ENCODE measurements at regions not wholly inside any gene's neighbourhood (a gene's known extent, or its start where the extent isn't known, plus 50 kb on each side); places are given as distances from the start of the nearest gene placed in this dataset.

DNA sequence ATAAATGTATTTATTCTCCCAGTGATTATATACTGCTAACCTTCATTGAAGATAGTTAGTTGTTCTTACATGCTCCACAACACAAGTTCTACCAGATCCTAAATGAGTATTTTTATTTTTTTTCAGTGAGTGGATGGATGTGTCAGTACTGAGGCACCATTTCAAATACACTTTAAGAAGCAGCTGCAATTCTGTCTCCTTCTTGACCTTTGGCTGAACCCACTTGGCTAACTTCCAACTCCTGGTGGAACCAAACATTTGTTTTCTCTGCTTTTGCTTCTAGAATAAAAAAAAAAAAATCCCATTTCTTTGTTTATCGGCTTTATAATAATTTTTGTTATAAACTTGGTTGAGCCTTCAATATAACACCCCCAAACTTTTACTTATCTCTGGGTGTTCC, 458.3 kb upstream of the MAP3K7 start:
- no peak for FAIRE-seq
- no peak for DNase-seq (ENCODE audit: extremely low spot score, insufficient read length, low read depth)

DNA sequence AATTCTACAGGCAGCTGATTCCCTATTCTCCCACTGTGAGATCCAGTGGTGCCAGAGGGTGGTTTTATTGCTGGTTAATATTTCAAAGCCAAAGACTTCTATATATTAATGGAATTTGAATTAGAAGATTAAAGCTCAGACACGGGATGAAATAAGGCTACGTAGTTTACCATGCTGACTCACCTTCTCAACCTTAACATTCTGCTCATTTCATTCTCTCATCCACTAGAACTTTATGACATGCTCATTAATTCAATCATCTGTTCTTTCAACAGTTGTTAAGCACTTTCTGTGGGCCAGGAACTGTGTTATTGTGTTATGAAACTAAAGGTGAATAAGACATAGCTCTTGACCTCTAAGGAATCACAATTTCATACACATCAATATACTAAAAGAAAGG, 456.9 kb upstream of the MAP3K7 start:
- DNase-seq (ENCODE audit: extremely low spot score, insufficient read length, low read depth) (no peak), FAIRE-seq (no peak)

DNA sequence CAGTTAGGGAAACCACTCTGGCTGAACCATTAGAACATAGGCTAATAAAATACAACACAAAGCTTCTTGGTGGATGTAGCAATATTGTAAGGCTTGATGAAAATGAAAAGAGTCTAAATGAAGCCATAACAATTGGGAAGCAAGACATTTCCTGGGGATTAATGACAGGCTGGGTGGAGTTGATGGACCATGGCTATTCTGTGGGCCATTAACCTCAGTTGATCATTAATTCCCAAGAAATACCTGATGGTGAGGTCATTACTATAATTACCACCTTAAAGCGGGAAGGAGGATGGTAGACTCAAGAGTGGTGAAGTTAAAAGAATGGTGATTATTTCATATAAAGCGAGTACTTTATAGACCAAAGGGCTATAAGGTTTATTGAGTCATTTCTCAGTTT, 455.8 kb upstream of the MAP3K7 start:
- DNase-seq (ENCODE audit: extremely low spot score, insufficient read length, low read depth) (no peak), FAIRE-seq (no peak)

DNA sequence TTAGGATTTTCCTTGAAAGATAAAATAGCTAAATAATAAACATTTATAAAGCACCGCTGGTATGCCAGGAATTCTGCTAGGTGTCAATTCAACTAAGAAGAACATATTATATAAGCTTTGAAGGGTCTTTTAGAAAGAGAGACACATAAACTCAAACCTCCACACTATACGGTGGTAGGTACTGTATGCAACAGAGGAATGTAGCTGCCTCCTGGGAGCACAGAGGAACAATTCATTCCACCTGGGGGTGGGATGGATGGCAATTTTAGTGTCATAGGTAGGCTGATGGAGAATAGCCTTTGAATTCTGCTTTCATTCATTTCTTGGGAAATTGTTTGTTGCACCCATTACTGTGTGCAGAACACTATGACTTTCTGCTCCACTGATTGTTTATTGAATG, 447.1 kb upstream of the MAP3K7 start:
- FAIRE-seq = no peak
- DNase-seq (ENCODE audit: extremely low spot score, insufficient read length, low read depth) = no peak

DNA sequence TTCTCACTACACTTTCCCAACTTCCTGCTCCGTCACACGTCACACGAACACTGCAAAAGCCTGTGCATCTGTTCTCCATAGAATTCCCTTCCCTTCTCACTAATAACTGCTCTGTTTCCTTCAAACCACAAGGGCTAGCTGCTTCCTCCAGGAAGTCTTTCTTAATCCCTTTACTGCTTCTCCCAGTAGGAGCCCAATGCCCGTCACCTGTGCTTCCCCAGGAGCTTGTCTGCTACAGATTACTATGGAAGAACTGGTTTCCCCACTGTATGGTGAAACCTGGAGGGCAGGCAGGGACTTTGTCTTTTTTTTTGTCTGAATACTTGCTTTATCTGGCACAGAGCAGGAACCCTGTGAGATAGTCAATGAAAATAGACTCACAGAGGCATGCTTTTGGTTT, 444.7 kb upstream of the MAP3K7 start:
- FAIRE-seq (no peak), DNase-seq (ENCODE audit: extremely low spot score, insufficient read length, low read depth) (no peak)

DNA sequence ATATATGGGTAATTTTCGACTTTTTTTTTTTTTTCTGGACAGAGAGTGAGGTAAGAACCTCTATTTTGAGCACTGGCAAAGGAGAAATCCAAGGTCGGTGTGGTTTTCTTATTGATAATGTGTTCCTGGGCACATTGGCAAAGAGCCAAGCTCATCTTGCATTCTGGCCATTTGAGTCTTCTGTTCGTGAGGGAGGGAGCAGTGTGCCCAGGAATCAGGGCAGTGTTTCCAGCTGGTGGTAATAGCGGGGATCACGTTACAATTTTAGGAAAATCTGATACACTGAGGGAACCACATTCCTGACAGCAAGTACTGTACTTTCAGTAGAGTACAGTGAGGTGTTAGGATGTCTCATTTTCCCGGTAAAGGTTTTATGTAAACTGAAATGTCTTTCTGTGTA, 442.3 kb upstream of the MAP3K7 start:
- DNase-seq (ENCODE audit: extremely low spot score, insufficient read length, low read depth) (no peak), FAIRE-seq (no peak)

DNA sequence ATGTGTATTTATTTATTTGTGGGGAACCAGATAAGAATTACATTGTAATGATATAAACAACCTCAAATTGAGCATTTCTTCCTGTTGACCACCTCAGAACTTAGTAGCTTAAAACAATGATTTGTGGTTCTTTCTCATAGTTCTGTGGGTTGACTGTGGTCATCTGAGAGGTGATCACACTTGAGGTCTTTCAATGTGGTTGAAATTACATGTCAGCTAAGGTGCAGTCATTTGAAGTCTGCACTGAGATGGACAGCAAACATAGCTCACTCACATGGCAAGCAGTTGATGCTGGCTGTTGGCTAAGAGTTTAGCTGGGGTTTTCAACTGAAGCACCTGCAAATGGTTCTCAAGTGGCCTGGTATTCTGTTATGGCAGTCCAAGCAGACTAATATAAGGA, 436.7 kb upstream of the MAP3K7 start:
- no peak for FAIRE-seq
- no peak for DNase-seq (ENCODE audit: extremely low spot score, insufficient read length, low read depth)

DNA sequence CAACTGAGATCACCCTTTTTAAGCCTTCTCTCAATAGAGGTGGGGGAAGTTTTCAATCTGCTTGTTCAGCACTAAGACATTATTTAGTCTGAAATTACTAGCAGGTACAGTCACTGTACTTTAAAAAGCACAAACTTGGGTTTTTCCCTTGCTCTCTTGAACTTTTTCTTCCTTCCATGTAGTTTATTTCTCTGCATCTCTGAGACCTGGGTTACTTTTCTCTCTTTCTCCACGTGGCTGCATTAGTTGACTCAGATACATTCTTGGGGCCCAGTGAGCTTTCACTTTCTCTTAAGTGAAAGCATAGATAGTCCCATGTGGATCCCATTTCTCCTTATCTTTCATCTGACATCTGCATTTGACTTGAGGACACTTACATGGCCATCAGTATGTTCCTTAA, 433.9 kb upstream of the MAP3K7 start:
- FAIRE-seq = peak; percentile 33
- no peak for DNase-seq (ENCODE audit: extremely low spot score, insufficient read length, low read depth)

DNA sequence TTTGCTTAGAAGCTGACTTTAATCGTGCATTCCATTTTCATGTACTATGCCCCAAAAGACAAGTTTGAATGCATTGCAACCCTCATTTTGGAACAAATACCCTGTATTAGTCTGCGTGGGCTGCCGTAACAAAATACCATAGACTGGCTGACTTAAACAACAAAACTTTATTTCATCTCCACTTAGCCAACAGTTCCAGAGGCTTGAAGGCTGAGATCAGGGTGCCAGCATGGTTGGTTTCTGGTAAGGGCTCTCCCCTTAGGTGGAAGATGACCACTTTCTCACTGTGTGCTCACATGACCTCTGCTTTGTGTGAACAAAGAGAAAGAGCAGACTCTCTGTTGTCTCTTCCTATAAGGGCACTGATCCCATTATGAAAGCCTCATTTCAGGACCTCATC, 431.7 kb upstream of the MAP3K7 start:
- DNase-seq (ENCODE audit: extremely low spot score, insufficient read length, low read depth) (no peak), FAIRE-seq (no peak)

DNA sequence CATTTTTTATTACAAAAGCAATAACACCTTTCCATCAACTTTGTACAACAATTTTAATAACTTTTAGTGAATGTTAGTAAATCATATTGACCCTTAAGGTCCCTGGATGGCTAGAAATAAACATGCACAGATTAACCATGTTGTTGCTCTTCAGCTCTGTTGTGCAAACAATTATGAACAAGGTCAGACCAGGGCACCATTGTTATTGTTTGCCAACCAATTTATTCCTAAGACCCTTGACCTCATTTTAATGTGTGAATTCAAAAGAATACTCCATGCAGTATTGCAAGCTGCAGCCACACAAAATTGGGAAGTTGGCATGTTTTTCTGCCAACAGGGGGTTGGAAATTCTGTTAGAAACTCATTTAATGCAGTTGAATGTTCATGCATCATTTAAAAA, 426.6 kb upstream of the MAP3K7 start:
- DNase-seq (ENCODE audit: extremely low spot score, insufficient read length, low read depth) (no peak), FAIRE-seq (no peak)

DNA sequence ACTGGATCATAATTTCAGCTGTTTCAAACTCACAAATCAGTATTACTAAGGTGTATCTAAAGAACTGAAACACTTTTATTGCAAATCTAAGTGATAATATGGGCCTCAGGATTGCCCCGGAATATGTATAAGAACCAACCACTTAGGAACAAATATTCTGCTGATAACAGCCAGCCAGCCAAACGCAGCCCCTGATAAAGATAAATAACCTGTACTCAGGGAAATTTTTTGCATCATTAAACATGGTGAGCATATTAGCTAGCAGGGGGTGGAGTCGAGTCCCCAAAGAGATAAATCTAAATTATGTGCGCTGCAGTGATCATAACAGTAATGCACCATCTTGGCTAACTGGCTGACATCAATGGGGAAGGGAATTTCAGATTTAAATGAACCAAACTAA, 410.2 kb upstream of the MAP3K7 start:
- FAIRE-seq (no peak), DNase-seq (ENCODE audit: extremely low spot score, insufficient read length, low read depth) (no peak)

DNA sequence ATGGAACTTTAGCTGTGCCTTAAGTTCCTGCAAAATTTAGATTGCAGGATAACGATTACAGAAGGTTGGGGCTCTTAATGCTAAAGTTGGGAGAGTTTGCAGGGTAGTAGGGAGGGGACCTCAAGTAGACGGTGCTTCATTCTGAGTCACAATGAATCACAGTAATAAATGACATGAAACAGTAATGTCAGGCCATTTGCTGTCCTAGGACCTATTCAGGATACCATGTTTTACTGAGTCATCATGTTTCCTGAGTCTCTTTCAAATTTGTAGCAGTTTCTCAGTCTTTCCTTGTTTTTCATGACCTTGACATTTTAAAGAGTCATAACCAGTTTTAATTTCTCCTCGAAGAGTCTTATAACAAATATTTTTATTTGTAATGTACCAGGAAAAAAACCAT, 406.9 kb upstream of the MAP3K7 start:
- FAIRE-seq = no peak
- no peak for DNase-seq (ENCODE audit: extremely low spot score, insufficient read length, low read depth)

DNA sequence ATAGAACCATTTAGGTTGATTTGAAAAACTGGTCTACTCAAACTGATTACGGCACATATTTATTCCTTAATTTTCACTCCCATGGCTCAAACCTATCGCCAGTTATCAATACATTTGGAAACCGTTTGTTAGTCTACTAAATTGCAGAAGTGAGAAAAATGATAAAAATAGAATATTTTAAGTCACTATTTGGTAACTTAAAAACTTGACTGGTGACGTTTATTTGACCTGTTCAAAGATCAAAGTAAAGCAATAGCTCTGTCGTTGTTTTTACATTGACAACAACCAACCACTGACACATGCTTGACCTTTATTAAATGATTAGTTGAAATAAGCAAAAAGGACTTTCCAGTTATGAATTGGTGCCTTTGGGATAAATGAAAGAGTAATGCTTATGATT, 402.9 kb upstream of the MAP3K7 start:
- FAIRE-seq = no peak
- DNase-seq (ENCODE audit: extremely low spot score, insufficient read length, low read depth) = no peak

DNA sequence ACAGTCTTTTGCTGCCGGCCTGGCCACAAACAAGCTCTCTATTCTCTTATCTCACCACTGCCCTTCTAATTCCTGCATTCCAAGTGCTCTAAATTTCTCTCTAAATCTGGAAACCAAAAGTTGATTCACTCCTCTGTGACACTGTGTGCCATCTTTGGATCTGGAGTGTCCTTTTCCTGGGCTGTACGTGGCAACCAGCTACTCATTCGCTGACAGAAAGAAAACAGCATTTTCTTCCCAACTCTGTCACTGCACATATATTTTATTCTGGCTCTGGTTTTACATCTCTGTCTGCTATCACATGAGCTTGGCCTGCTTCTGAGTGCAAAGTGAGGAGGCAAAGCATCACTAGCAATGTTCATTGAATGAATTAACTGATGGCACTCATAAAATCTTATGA, 397.2 kb upstream of the MAP3K7 start:
- FAIRE-seq = no peak
- no peak for DNase-seq (ENCODE audit: extremely low spot score, insufficient read length, low read depth)

DNA sequence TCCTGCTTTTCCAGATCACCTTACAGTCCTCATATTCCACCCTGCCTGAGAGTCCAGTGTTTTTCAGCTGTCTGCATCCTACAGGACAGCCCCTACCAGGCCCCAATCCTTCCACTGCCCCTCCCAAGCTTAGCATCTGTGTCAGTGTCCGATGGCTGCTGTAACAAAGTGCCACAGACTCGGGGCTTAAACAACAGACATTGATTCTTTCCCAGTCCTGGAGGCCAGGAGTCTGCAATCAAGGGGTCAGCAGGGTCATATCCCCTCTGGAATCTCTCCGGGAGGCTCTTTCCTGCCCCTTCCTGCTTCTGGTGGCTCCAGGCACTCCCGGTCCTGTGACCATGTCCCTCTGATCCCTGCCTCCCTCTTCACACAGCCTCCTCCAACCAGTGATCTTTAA, 396.6 kb upstream of the MAP3K7 start:
- DNase-seq (ENCODE audit: extremely low spot score, insufficient read length, low read depth) (no peak), FAIRE-seq (no peak)

DNA sequence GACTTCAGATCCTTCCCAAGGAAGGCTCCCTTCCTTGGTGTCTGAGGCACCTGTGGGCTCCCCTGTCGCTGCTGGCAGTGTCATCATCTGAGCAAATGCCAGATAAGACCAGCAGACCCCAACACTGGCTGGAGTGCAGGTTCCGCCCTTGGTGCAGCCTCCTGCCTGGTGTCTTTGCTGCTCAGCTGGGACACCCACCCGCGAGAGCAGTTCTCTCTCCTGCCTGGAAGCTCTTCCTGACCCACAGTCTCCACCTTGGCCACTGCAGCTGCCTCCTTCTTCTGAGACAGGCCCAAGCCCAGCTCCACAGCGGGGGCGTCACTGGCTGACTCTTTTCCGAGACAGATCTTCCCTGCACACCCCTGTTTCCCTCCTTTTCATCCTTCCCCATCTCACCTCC, 395.7 kb upstream of the MAP3K7 start:
- FAIRE-seq (no peak), DNase-seq (ENCODE audit: extremely low spot score, insufficient read length, low read depth) (no peak)

DNA sequence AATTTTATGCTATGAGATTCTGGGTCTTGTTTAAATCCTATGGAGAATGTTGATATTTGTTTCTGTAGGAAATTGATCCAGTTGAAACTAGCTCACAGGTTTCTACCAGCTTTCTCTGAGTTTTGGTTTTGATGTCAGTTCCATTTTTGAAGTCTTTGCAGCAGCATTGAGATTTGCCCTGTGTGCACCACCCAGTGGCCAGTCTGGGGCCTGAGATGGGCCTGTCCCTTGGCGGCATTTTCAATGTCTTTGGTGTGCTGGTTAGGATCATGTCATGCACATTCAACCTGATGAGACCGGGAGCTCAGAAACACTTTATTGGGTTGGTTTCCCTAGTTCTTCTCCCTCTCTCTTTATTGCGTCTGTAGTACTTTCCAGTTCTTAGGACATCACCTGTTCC, 395.2 kb upstream of the MAP3K7 start:
- FAIRE-seq (no peak), DNase-seq (ENCODE audit: extremely low spot score, insufficient read length, low read depth) (no peak)

DNA sequence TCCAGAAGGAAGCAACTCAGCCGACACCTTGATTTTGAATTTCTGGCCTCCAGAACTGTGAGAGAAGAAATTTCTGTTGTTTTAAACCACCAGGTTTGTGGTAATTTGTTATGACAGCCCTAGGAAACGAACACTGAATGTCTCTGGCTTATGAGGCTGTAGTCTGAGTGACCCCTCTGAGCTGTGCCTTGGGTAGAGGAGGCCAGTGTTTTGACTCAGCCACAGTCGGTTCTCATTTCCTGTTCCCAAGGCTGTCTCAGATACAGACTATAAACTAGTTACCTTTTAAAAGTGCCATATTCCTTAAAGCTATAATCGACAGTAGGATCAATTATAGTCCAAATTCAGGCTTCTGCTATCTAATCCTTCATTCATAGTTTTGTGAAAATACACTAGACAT, 391.2 kb upstream of the MAP3K7 start:
- DNase-seq (ENCODE audit: extremely low spot score, insufficient read length, low read depth) = no peak
- no peak for FAIRE-seq

DNA sequence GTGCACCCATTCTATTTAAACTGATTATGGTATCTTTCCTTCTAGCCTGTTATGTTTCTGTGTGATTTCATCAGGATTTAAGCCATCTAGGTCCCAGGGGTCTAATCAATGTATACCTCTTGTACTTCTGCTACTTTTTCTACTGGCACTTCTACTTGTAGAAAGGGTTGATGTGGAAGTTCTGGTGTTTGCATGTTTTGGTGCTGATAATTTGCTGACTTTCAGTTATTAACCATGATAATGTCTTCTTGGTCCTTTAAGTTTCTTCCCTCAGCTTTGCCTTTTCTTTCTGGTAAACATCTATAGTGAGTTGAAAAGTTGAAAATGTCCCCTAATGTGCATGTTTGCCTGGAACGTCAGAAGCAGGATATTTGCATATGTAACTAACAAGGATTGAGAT, 390.6 kb upstream of the MAP3K7 start:
- DNase-seq (ENCODE audit: extremely low spot score, insufficient read length, low read depth) (no peak), FAIRE-seq (no peak)

DNA sequence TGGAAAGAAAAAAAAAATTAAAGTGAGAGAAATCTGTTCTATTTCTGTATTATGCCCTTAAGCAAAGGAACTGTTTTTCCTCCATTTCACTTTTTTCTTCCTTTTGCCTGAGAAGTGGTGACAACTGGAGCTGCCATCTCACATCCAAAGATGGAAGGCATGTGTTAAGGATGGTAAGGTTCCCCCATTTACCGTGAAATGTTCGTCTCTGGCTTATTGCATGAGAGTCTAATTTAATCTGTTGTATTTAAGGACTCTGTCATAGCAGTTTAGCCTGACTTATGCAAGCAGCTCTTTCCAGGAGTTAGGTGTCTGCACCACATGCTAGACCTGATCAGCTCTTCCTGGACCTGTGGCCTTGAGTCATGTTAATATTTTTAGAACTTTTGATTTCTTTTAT, 389.5 kb upstream of the MAP3K7 start:
- DNase-seq (ENCODE audit: extremely low spot score, insufficient read length, low read depth) = no peak
- FAIRE-seq = no peak

DNA sequence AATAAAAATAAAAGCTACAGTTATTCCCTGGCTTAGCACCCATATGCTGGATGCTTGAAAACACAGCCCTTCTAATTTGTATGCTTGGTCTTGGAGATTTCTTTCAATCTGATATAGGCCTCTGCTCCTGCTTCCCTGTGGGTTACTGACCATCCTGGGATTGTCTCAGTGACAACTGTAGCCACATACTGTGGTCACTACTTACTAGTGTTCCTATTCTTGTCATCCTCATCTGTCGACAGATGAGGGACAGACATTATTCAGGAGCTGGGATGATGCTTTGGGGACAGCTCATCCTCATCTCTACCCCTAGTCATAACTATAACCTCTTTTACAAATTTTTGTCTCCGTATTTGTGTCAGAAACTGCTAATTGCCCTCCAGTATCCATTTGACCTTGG, 388.9 kb upstream of the MAP3K7 start:
- DNase-seq (ENCODE audit: extremely low spot score, insufficient read length, low read depth) (no peak), FAIRE-seq (no peak)

DNA sequence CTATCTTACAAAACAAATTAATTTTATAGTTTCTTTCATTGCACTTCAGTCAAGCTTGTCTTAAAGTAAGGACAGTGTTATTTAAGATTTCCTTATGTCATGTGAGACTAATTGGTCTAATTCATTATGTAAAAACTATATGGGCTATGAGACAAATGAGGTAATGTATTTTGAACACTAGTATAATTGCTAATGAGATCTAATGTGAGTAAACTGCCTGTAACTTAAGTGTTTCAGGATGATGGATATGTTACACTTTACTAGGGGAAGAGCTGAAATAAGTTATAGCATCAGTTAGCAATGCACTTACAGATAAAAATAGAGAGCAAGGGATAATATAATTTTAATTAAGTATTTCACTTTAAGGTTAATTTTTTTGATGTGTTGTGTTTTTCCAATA, 386.3 kb upstream of the MAP3K7 start:
- DNase-seq (ENCODE audit: extremely low spot score, insufficient read length, low read depth) (no peak), FAIRE-seq (no peak)

DNA sequence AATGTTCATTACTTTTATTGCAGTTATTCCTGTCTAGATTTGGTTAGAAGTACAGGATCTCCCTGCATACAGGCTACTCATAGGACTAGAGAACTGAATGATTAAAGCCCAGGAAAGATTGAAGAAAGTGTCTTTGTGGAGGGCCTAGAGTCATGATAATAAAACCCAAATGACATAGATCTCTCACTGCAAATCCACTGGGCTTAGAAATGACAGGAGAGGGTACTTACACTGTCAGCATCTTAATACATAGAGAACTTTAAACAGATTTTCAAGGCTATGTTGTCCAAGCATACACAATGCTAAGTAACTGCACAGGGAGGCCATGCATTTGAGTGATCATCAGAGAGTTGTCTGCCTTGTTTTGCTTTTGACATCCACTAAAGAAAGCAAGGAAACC, 383.8 kb upstream of the MAP3K7 start:
- FAIRE-seq = no peak
- no peak for DNase-seq (ENCODE audit: extremely low spot score, insufficient read length, low read depth)

Data from GM18507 (cell line).